H9 (cell line): ENCODE measurements at regions not wholly inside any gene's neighbourhood (a gene's known extent, or its start where the extent isn't known, plus 50 kb on each side); places are given as distances from the start of the nearest gene placed in this dataset.

Experiments used
- DNase-seq: peaks from one replicate; pipeline ENCODE4 v3.0.0-alpha.2; 2017
- H2AFZ ChIP-seq: one replicate; pipeline ENCODE4 v1.6.1; 2013; ENCODE audit warnings: mild to moderate bottlenecking, low read length, control low read depth, moderate library complexity
- H2AK5ac ChIP-seq: 2 replicates; pipeline ENCODE4 v1.6.1; 2013; ENCODE audit warnings: low read length, control low read depth, mixed read lengths; ENCODE audit not compliant: insufficient read length
- H2BK120ac ChIP-seq: one replicate; pipeline ENCODE4 v1.6.1; 2013; ENCODE audit warnings: low read depth, mild to moderate bottlenecking, low read length, control low read depth, inconsistent platforms; ENCODE audit not compliant: poor library complexity, severe bottlenecking
- H2BK12ac ChIP-seq: 2 replicates; pipeline ENCODE4 v1.6.1; 2013; ENCODE audit warnings: low read length, control low read depth, mixed read lengths, low read depth; ENCODE audit not compliant: insufficient read length
- H2BK15ac ChIP-seq: 2 replicates; pipeline ENCODE4 v1.6.1; 2013; ENCODE audit warnings: low read depth, low read length, control low read depth
- H2BK20ac ChIP-seq: one replicate; pipeline ENCODE4 v1.6.1; 2013; ENCODE audit warnings: low read depth, mild to moderate bottlenecking, low read length, control low read depth, inconsistent platforms; ENCODE audit not compliant: poor library complexity, severe bottlenecking
- H2BK5ac ChIP-seq: 2 replicates; pipeline ENCODE4 v1.6.1; 2013; ENCODE audit warnings: low read length, control low read depth, mixed read lengths; ENCODE audit not compliant: insufficient read length
- H3K14ac ChIP-seq: 2 replicates; pipeline ENCODE4 v1.6.1; 2013; ENCODE audit warnings: low read length, control low read depth; ENCODE audit not compliant: insufficient read depth
- H3K18ac ChIP-seq: 2 replicates; pipeline ENCODE4 v1.6.1; 2013; ENCODE audit warnings: low read depth, mild to moderate bottlenecking, mixed read lengths, low read length, control low read depth; ENCODE audit not compliant: insufficient read length
- H3K23ac ChIP-seq: 2 replicates; pipeline ENCODE4 v1.6.1; 2013; ENCODE audit warnings: low read length, control low read depth, mixed read lengths, low read depth; ENCODE audit not compliant: insufficient read length
- H3K23me2 ChIP-seq: 2 replicates; pipeline ENCODE4 v1.6.1; 2013; ENCODE audit warnings: low read depth, mild to moderate bottlenecking, mixed read lengths, low read length, control low read depth; ENCODE audit not compliant: insufficient read length, poor library complexity, severe bottlenecking
- H3K27ac ChIP-seq: 2 replicates; pipeline ENCODE4 v1.5.1; 2013; ENCODE audit warnings: low read length, control low read depth, mixed read lengths, low read depth; ENCODE audit not compliant: insufficient read length
- H3K27me3 ChIP-seq: 2 replicates; pipeline ENCODE4 v1.6.1; 2013; ENCODE audit warnings: low read length, control low read depth, inconsistent platforms; ENCODE audit not compliant: insufficient read depth
- H3K4ac ChIP-seq: 2 replicates; pipeline ENCODE4 v1.6.1; 2013; ENCODE audit warnings: low read depth, mild to moderate bottlenecking, control low read depth, inconsistent platforms, low read length, moderate library complexity
- H3K4me1 ChIP-seq: 2 replicates; pipeline ENCODE4 v1.6.1; 2013; ENCODE audit warnings: low read length, control low read depth, inconsistent platforms; ENCODE audit not compliant: insufficient read depth
- H3K4me2 ChIP-seq: 2 replicates; pipeline ENCODE4 v1.6.1; 2013; ENCODE audit warnings: low read length, control low read depth, mixed read lengths; ENCODE audit not compliant: insufficient read length, insufficient read depth
- H3K56ac ChIP-seq: 2 replicates; pipeline ENCODE4 v1.6.1; 2013; ENCODE audit warnings: low read depth, mild to moderate bottlenecking, mixed read lengths, low read length, control low read depth; ENCODE audit not compliant: insufficient read length
- H3K79me1 ChIP-seq: 2 replicates; pipeline ENCODE4 v1.6.1; 2013; ENCODE audit warnings: low read depth, mild to moderate bottlenecking, moderate library complexity, low read length, control low read depth, inconsistent platforms; ENCODE audit not compliant: insufficient read depth, poor library complexity, severe bottlenecking
- H3K79me2 ChIP-seq: 2 replicates; pipeline ENCODE4 v1.6.1; 2013; ENCODE audit warnings: low read length, control low read depth, inconsistent platforms; ENCODE audit not compliant: insufficient read depth
- H3K9ac ChIP-seq: 2 replicates; pipeline ENCODE4 v1.6.1; 2013; ENCODE audit warnings: low read length, control low read depth, mixed read lengths; ENCODE audit not compliant: insufficient read length; ENCODE audit errors: extremely low read depth
- H3K9me3 ChIP-seq: one replicate; pipeline ENCODE4 v1.6.1; 2013; ENCODE audit warnings: low read depth, low read length, inconsistent platforms; ENCODE audit not compliant: control insufficient read depth
- H3T11ph ChIP-seq: one replicate; pipeline ENCODE4 v1.6.1; 2013; ENCODE audit warnings: mild to moderate bottlenecking, low read length, control low read depth, inconsistent platforms
- H4K20me1 ChIP-seq: one replicate; pipeline ENCODE4 v1.6.1; 2013; ENCODE audit not compliant: control insufficient read depth, insufficient read length, insufficient read depth
- H4K5ac ChIP-seq: 2 replicates; pipeline ENCODE4 v1.6.1; 2013; ENCODE audit warnings: low read depth, mild to moderate bottlenecking, mixed read lengths, low read length, control low read depth; ENCODE audit not compliant: insufficient read length
- H4K8ac ChIP-seq: replicated peaks from 2 replicates; pipeline ENCODE4 v1.6.1; 2013; ENCODE audit warnings: low read length, control low read depth, mixed read lengths, low read depth; ENCODE audit not compliant: insufficient read length
- H4K91ac ChIP-seq: 2 replicates; pipeline ENCODE4 v1.6.1; 2013; ENCODE audit warnings: low read depth, mild to moderate bottlenecking, moderate library complexity, mixed read lengths, low read length, control low read depth; ENCODE audit not compliant: insufficient read length
- H3K27ac Mint-ChIP-seq, 3 experiments: 2 replicates in 2 of 3; 3 replicates in 1 of 3; pipeline ENCODE4 v1.8.0; 2020 to 2021; ENCODE audit warnings: mixed read lengths in 3 of 3, mild to moderate bottlenecking in 1 of 3, moderate library complexity in 1 of 3
- H3K27me3 Mint-ChIP-seq: 2 replicates; pipeline ENCODE4 v1.8.0; 2021; ENCODE audit warnings: low read depth, mild to moderate bottlenecking, moderate library complexity, mixed read lengths
- H3K36me3 Mint-ChIP-seq, 3 experiments: 2 replicates in 2 of 3; 3 replicates in 1 of 3; pipeline ENCODE4 v1.8.0; 2020 to 2021; ENCODE audit warnings: low read depth in 3 of 3, mixed read lengths in 3 of 3; ENCODE audit not compliant: insufficient read depth in 1 of 3
- H3K4me1 Mint-ChIP-seq, 2 experiments: 2 replicates each; pipeline ENCODE4 v1.8.0; 2020; ENCODE audit warnings: mixed read lengths in 2 of 2
- H3K4me3 Mint-ChIP-seq, 2 experiments: 2 replicates in 1 of 2; 3 replicates in 1 of 2; pipeline ENCODE4 v1.8.0; 2020 to 2021; ENCODE audit warnings: mild to moderate bottlenecking in 2 of 2, mixed read lengths in 2 of 2, moderate library complexity in 1 of 2
- H3K9me3 Mint-ChIP-seq, 2 experiments: 2 replicates in 1 of 2; 3 replicates in 1 of 2; pipeline ENCODE4 v1.8.0; 2020; ENCODE audit warnings: mild to moderate bottlenecking in 2 of 2, mixed read lengths in 2 of 2, moderate library complexity in 1 of 2
- CTCF ChIP-seq: fragments of 200-600 bp; sonication (generic); conservative IDR thresholded peaks from 3 replicates; pipeline ENCODE4 v1.8.0; 2021; ENCODE audit warnings: antibody characterized with exemption, mild to moderate bottlenecking
- WGBS: extraction: QIAGEN DNeasy Blood & Tissue Kit; methylation state at CpG from one replicate; pipeline ENCODE4 v1.1.7; 2013; ENCODE audit warnings: missing lambda C conversion rate, low lambda C conversion rate, mixed read lengths; ENCODE audit not compliant: insufficient read length; ENCODE audit errors: extremely low coverage; 5-methylcytosine and 5-hydroxymethylcytosine counted together

- Histone ChIP-seq H3K9ac (no peak overlapping the region), H3K27ac (no peak overlapping the region), H3K4me1 (peaks cover under 1% of the 10 kb centered on the region; the same call in 1 of the 2 replicates), H3K14ac (no peak overlapping the region), H2BK5ac (no peak overlapping the region), H3K56ac (no peak overlapping the region), H2BK15ac (no peak overlapping the region), H2BK12ac (no peak overlapping the region), H3K4ac (no peak overlapping the region), H2BK20ac (no peak overlapping the region), H2AK5ac (no peak overlapping the region), H3K27me3 (no peaks in the 10 kb centered on the region), H3K23ac (no peak overlapping the region), H3K9me3 (no peaks in the 10 kb centered on the region), H3K18ac (no peak overlapping the region), H4K91ac (no peak overlapping the region), H3T11ph (no peak overlapping the region), H4K20me1 (no peaks in the 10 kb centered on the region), H3K79me2 (no peaks in the 10 kb centered on the region), H3K23me2 (no peaks in the 10 kb centered on the region), H4K5ac (no peak overlapping the region), H4K8ac (no peak overlapping the region), H2BK120ac (no peak overlapping the region), H3K79me1 (no peaks in the 10 kb centered on the region), H2AFZ (no peak overlapping the region), H3K4me2 (no peak overlapping the region)
- DNase-seq = no peak
- peak; percentile 37; the same call in 2 of the 3 replicates for TF ChIP-seq CTCF
- no peak overlapping the region for H3K4me3 Mint-ChIP-seq
- H3K4me1 Mint-ChIP-seq = peaks cover 20 to 24% of the 10 kb centered on the region in 2 experiments
- WGBS = no CpG with 5 or more reads among the region's 16 CpGs
- no peak overlapping the region for H3K27ac Mint-ChIP-seq
- no peaks in the 10 kb centered on the region for H3K9me3 Mint-ChIP-seq
- H3K27me3 Mint-ChIP-seq = peaks cover 13% of the 10 kb centered on the region
- no peaks in the 10 kb centered on the region for H3K36me3 Mint-ChIP-seq
These were observed 256.9 kb downstream of the C16orf95 start for GRCh38 chr16:87060034-87060986.
